Smooth muscle cell (in vitro differentiated cells): ENCODE measurements at regions not wholly inside any gene's neighbourhood (a gene's known extent, or its start where the extent isn't known, plus 50 kb on each side); places are given as distances from the start of the nearest gene placed in this dataset.

Experiments used
- DNase-seq: peaks from one replicate; lab custom pipeline; 2025; ENCODE audit not compliant: unreplicated experiment; lab: John Stamatoyannopoulos, UW
- H2AFZ ChIP-seq: fragments of 200-600 bp; sonication (generic); 2 replicates; pipeline ENCODE4 v1.6.0; 2016; ENCODE audit warnings: antibody characterized with exemption, low read depth, mild to moderate bottlenecking
- H3F3A ChIP-seq: fragments of 200-600 bp; sonication (generic); 2 replicates; pipeline ENCODE4 v1.6.0; 2017; ENCODE audit warnings: antibody characterized with exemption, low read depth
- H3K27ac ChIP-seq: fragments of 200-600 bp; sonication (generic); 2 replicates; pipeline ENCODE4 v1.5.1; 2016; ENCODE audit warnings: low read depth, mild to moderate bottlenecking
- H3K27me3 ChIP-seq: fragments of 200-600 bp; sonication (generic); 2 replicates; pipeline ENCODE4 v1.6.1; 2016; ENCODE audit warnings: low read depth, mild to moderate bottlenecking
- H3K36me3 ChIP-seq: fragments of 200-600 bp; sonication (generic); 2 replicates; pipeline ENCODE4 v1.5.1; 2016; ENCODE audit warnings: low read depth
- H3K4me1 ChIP-seq: fragments of 200-600 bp; sonication (generic); 2 replicates; pipeline ENCODE4 v1.5.1; 2016; ENCODE audit warnings: low read depth
- H3K4me2 ChIP-seq: fragments of 200-600 bp; sonication (generic); 2 replicates; pipeline ENCODE4 v1.6.0; 2016; ENCODE audit warnings: mild to moderate bottlenecking
- H3K4me3 ChIP-seq: fragments of 200-600 bp; sonication (generic); 2 replicates; pipeline ENCODE4 v1.5.1; 2016; ENCODE audit warnings: mild to moderate bottlenecking
- H3K79me2 ChIP-seq: fragments of 200-600 bp; sonication (generic); 2 replicates; pipeline ENCODE4 v1.6.0; 2016; ENCODE audit warnings: low read depth, mild to moderate bottlenecking
- H3K9ac ChIP-seq: fragments of 200-600 bp; sonication (generic); 2 replicates; pipeline ENCODE4 v1.6.0; 2016; ENCODE audit warnings: low read depth
- H3K9me3 ChIP-seq: fragments of 200-600 bp; sonication (generic); replicated peaks from 2 replicates; pipeline ENCODE4 v1.5.1; 2016; ENCODE audit warnings: low read depth
- H4K20me1 ChIP-seq: fragments of 200-600 bp; sonication (generic); 2 replicates; pipeline ENCODE4 v1.6.0; 2016; ENCODE audit warnings: low read depth
- WGBS: methylation state at CpG from one replicate; pipeline ENCODE4 v1.1.7; 2016; ENCODE audit warnings: low lambda C conversion rate; 5-methylcytosine and 5-hydroxymethylcytosine counted together
- TF ChIP-seq, protein P1 (sequence below): fragments of 200-600 bp; sonication (generic); IDR thresholded peaks from 2 replicates; pipeline ENCODE4 v1.5.1; 2017; ENCODE audit warnings: borderline replicate concordance, mild to moderate bottlenecking, antibody characterized with exemption; ENCODE audit not compliant: insufficient read depth, poor library complexity, severe bottlenecking

DNA sequence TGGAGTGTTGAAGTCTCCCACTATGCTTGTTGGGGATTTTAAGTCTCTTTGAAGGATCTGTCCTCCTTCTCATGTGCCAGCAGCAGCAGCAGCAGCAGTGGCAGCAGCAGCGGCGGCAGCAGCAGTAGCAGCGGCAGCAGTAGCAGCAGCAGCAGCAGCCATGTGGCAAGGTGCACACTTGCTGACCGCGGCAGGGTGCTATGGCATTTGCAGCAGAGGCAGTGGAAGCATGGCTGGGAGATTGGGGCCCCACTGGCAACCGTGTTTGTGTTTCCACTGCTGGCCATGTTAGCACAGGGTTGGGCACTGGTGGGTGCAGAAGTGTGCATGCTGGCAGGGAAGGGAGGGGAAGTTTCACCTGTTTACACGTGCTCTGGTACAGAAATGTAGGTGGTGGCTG, 280.1 kb downstream of the NUP35 start:
- TF ChIP-seq, protein P1, sequence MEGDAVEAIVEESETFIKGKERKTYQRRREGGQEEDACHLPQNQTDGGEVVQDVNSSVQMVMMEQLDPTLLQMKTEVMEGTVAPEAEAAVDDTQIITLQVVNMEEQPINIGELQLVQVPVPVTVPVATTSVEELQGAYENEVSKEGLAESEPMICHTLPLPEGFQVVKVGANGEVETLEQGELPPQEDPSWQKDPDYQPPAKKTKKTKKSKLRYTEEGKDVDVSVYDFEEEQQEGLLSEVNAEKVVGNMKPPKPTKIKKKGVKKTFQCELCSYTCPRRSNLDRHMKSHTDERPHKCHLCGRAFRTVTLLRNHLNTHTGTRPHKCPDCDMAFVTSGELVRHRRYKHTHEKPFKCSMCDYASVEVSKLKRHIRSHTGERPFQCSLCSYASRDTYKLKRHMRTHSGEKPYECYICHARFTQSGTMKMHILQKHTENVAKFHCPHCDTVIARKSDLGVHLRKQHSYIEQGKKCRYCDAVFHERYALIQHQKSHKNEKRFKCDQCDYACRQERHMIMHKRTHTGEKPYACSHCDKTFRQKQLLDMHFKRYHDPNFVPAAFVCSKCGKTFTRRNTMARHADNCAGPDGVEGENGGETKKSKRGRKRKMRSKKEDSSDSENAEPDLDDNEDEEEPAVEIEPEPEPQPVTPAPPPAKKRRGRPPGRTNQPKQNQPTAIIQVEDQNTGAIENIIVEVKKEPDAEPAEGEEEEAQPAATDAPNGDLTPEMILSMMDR: no peak
- no peak for DNase-seq
- no peaks in the 10 kb centered on the region for H3K27me3 ChIP-seq
- no peak overlapping the region for H3K27ac ChIP-seq
- no peak overlapping the region for H3K4me3 ChIP-seq
- H3K9me3 ChIP-seq: peaks cover 4% of the 10 kb centered on the region
- H3K4me2 ChIP-seq: no peak overlapping the region
- H3K79me2 ChIP-seq: no peaks in the 10 kb centered on the region
- H3F3A ChIP-seq: no peaks in the 10 kb centered on the region
- H2AFZ ChIP-seq: no peak overlapping the region
- H3K9ac ChIP-seq: no peak overlapping the region
- WGBS: 96% methylated on average over 7 of the region's 7 CpGs
- H3K36me3 ChIP-seq: no peaks in the 10 kb centered on the region
- H3K4me1 ChIP-seq: no peaks in the 10 kb centered on the region
- H4K20me1 ChIP-seq: no peaks in the 10 kb centered on the region

- 0% methylated on average over 1 of the region's 1 CpG for WGBS
- no peak overlapping the region for H3K27ac ChIP-seq
- peaks cover 4% of the 10 kb centered on the region for H3K9me3 ChIP-seq
- DNase-seq: no peak
- no peaks in the 10 kb centered on the region for H3K27me3 ChIP-seq
- no peaks in the 10 kb centered on the region for H3F3A ChIP-seq
- H3K9ac ChIP-seq: no peak overlapping the region
- TF ChIP-seq, protein P1: no peak
- H3K36me3 ChIP-seq: no peaks in the 10 kb centered on the region
- no peak overlapping the region for H3K4me3 ChIP-seq
- no peak overlapping the region for H2AFZ ChIP-seq
- no peak overlapping the region for H3K4me2 ChIP-seq
- no peaks in the 10 kb centered on the region for H3K4me1 ChIP-seq
- H4K20me1 ChIP-seq: no peaks in the 10 kb centered on the region
- H3K79me2 ChIP-seq: no peaks in the 10 kb centered on the region
Observed at GRCh38 chr2:183408562-183408961, 284.3 kb downstream of the NUP35 start.

GRCh38 chr2:183409662-183410061, 285.4 kb downstream of the NUP35 start:
- H3K36me3 ChIP-seq: no peaks in the 10 kb centered on the region

GRCh38 chr2:183416753-183417152, 292.5 kb downstream of the NUP35 start:
- H3F3A ChIP-seq: no peaks in the 10 kb centered on the region

More at GRCh38 chr2:183409662-183410061, 285.4 kb downstream of the NUP35 start:
- Histone ChIP-seq H3K27ac (no peak overlapping the region), H3F3A (no peaks in the 10 kb centered on the region), H3K27me3 (no peaks in the 10 kb centered on the region), H3K79me2 (no peaks in the 10 kb centered on the region), H3K4me1 (no peaks in the 10 kb centered on the region), H4K20me1 (no peaks in the 10 kb centered on the region), H2AFZ (no peak overlapping the region), H3K9ac (no peak overlapping the region), H3K4me2 (no peak overlapping the region), H3K9me3 (no peaks in the 10 kb centered on the region), H3K4me3 (no peak overlapping the region)
- TF ChIP-seq, protein P1: no peak
- DNase-seq: no peak

More at GRCh38 chr2:183416753-183417152, 292.5 kb downstream of the NUP35 start:
- TF ChIP-seq, protein P1: no peak
- Histone ChIP-seq H2AFZ (no peak overlapping the region), H4K20me1 (no peaks in the 10 kb centered on the region), H3K36me3 (no peaks in the 10 kb centered on the region), H3K79me2 (no peaks in the 10 kb centered on the region), H3K4me2 (no peak overlapping the region), H3K4me3 (no peak overlapping the region), H3K9me3 (no peaks in the 10 kb centered on the region), H3K27ac (no peak overlapping the region), H3K4me1 (no peaks in the 10 kb centered on the region), H3K27me3 (no peaks in the 10 kb centered on the region), H3K9ac (no peak overlapping the region)
- no peak for DNase-seq
- WGBS: 74% methylated on average over 4 of the region's 4 CpGs
